HEK293T (cell line): ENCODE measurements at regions not wholly inside any gene's neighbourhood (a gene's known extent, or its start where the extent isn't known, plus 50 kb on each side); places are given as distances from the start of the nearest gene placed in this dataset.

ENCODE experiments used
- CTCF ChIA-PET: fragments of 350-600 bp; formaldehyde crosslinking; extraction: SDS; loops from one replicate; lab custom pipeline; 2021; ENCODE audit warnings: antibody characterized with exemption, inconsistent platforms; lab: Yijun Ruan, JAX
- POLR2A ChIA-PET: fragments of 350-600 bp; formaldehyde crosslinking; extraction: SDS; loops from one replicate; lab custom pipeline; 2020; ENCODE audit warnings: antibody characterized with exemption, inconsistent platforms; lab: Yijun Ruan, JAX
- DNase-seq: peaks from one replicate; pipeline ENCODE4 v3.0.0; 2012; ENCODE audit warnings: mixed read lengths; ENCODE audit errors: extremely low spot score
- ARNT ChIP-seq: fragments of 450-650 bp; IDR thresholded peaks from 2 replicates; pipeline ENCODE4 v1.6.1; 2017; ENCODE audit warnings: mild to moderate bottlenecking
- BHLHE40 ChIP-seq: fragments of 450-650 bp; IDR thresholded peaks from 2 replicates; pipeline ENCODE4 v1.6.1; 2016; ENCODE audit warnings: mild to moderate bottlenecking, moderate library complexity, borderline replicate concordance
- CTBP1 ChIP-seq: fragments of 450-650 bp; IDR thresholded peaks from 2 replicates; pipeline ENCODE4 v1.6.1; 2016; ENCODE audit warnings: borderline replicate concordance
- ELF4 ChIP-seq: fragments of 450-650 bp; IDR thresholded peaks from 2 replicates; pipeline ENCODE4 v1.6.1; 2017; ENCODE audit warnings: antibody characterized with exemption
- FOXA1 ChIP-seq: fragments of 450-650 bp; IDR thresholded peaks from 2 replicates; pipeline ENCODE4 v1.6.1; 2016; ENCODE audit warnings: mild to moderate bottlenecking
- FOXK2 ChIP-seq: fragments of 450-650 bp; IDR thresholded peaks from 2 replicates; pipeline ENCODE4 v1.6.1; 2016; ENCODE audit warnings: mild to moderate bottlenecking
- FOXM1 ChIP-seq: fragments of 450-650 bp; IDR thresholded peaks from 2 replicates; pipeline ENCODE4 v1.6.1; 2017; ENCODE audit warnings: mild to moderate bottlenecking, borderline replicate concordance
- HDGF ChIP-seq: fragments of 450-650 bp; IDR thresholded peaks from 2 replicates; pipeline ENCODE4 v1.6.1; 2017; ENCODE audit warnings: antibody characterized with exemption, borderline replicate concordance
- L3MBTL2 ChIP-seq: fragments of 450-650 bp; conservative IDR thresholded peaks from 2 replicates; pipeline ENCODE4 v1.6.1; 2016; ENCODE audit warnings: mild to moderate bottlenecking
- LEF1 ChIP-seq: fragments of 450-650 bp; IDR thresholded peaks from 2 replicates; pipeline ENCODE4 v1.6.1; 2017; ENCODE audit warnings: mild to moderate bottlenecking, borderline replicate concordance
- NFRKB ChIP-seq: fragments of 450-650 bp; IDR thresholded peaks from 2 replicates; pipeline ENCODE4 v1.6.1; 2016; ENCODE audit warnings: mild to moderate bottlenecking, moderate library complexity
- PKNOX1 ChIP-seq: fragments of 450-650 bp; IDR thresholded peaks from 2 replicates; pipeline ENCODE4 v1.6.1; 2016
- SP1 ChIP-seq: fragments of 450-650 bp; IDR thresholded peaks from 2 replicates; pipeline ENCODE4 v1.6.1; 2017
- SUZ12 ChIP-seq: fragments of 450-650 bp; IDR thresholded peaks from 2 replicates; pipeline ENCODE4 v1.6.1; 2016; ENCODE audit warnings: mild to moderate bottlenecking
- TARDBP ChIP-seq: fragments of 450-650 bp; IDR thresholded peaks from 2 replicates; pipeline ENCODE4 v1.6.1; 2016
- ZNF384 ChIP-seq: fragments of 450-650 bp; IDR thresholded peaks from 2 replicates; pipeline ENCODE4 v1.6.1; 2016

DNA sequence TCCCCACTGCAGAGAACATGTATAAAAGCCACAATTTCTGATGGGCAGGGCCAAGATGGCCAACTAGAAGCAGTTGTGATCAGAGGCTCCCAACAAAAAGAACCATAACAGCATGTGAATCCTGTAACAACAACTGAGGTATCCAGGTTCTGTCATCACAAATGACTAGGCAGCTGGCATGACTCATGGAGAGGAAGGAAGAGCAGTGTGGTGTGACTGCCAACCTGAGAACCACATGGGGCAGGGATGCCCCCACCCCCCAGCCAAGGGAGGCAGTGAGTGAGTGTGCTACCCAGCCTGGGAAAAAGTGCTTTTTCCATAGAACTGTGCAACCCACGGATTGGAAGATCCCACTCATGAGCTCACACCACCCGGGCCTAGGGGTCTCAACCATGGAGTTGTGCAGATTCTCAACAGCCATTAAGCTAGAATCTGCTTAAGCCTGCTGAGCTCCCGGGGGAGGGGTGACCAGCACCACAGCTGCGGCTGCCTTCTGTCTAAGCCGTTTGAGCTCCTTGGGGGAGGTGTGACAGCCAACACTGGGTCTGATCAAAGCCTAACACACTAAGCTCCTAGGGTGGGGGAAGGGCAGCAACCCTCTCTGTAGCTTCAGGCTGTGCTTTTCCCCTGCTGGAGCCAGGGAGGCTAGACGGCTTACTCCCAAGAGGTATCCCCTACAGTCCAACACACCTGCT, 80.1 kb upstream of the DMAC1 start:
- POLR2A ChIA-PET: no interaction called here
- DNase-seq: no peak

GRCh38 chr9:7871977-7872730, 72.6 kb upstream of the DMAC1 start:
- no peak for DNase-seq
- POLR2A ChIA-PET: no interaction called here
- CTCF ChIA-PET: no interaction called here
- TF ChIP-seq BHLHE40 (no peak), LEF1 (no peak), ELF4 (no peak), ZNF384 (no peak), CTBP1 (no peak), FOXK2 (no peak), ARNT (no peak), FOXA1 (no peak), HDGF (no peak), NFRKB (no peak), FOXM1 (no peak), L3MBTL2 (no peak), SP1 (no peak), SUZ12 (no peak), PKNOX1 (no peak)

More for the DNA sequence above, 80.1 kb upstream of the DMAC1 start:
- TF ChIP-seq BHLHE40 (no peak), FOXA1 (no peak)
- CTCF ChIA-PET: no interaction called here

GRCh38 chr9:7869340-7869739, 69.8 kb upstream of the DMAC1 start:
- ChIA-PET CTCF (interaction anchor here (0.6 kb wide), 1 partner anchor 716 kb away, joined by 3 read pairs; no protein-coding TSS in a partner anchor), POLR2A (no interaction called here)
- DNase-seq: no peak
- TF ChIP-seq CTBP1 (no peak), NFRKB (no peak), FOXM1 (no peak)

- ChIA-PET CTCF (no interaction called here), POLR2A (no interaction called here)
- DNase-seq: no peak
- TF ChIP-seq FOXA1 (no peak), HDGF (no peak), TARDBP (no peak), NFRKB (no peak), FOXK2 (no peak), CTBP1 (no peak), LEF1 (no peak), PKNOX1 (no peak), ELF4 (no peak), SUZ12 (no peak), FOXM1 (no peak), ZNF384 (no peak), L3MBTL2 (no peak), SP1 (no peak), BHLHE40 (no peak), ARNT (no peak)
Observed at GRCh38 chr9:7862170-7862569, 62.6 kb upstream of the DMAC1 start.

- no peak for DNase-seq
- POLR2A ChIA-PET: no interaction called here
- CTCF ChIA-PET: no interaction called here
- no peak for TF ChIP-seq ZNF384
- TF ChIP-seq CTBP1: no peak
- TF ChIP-seq ELF4: no peak
- TF ChIP-seq PKNOX1: no peak
- no peak for TF ChIP-seq TARDBP
- TF ChIP-seq ARNT: no peak
- TF ChIP-seq NFRKB: no peak
- TF ChIP-seq BHLHE40: no peak
- no peak for TF ChIP-seq SUZ12
- TF ChIP-seq L3MBTL2: no peak
- TF ChIP-seq HDGF: no peak
- no peak for TF ChIP-seq SP1
- no peak for TF ChIP-seq LEF1
- no peak for TF ChIP-seq FOXM1
- TF ChIP-seq FOXK2: no peak
- no peak for TF ChIP-seq FOXA1
Observed at GRCh38 chr9:7861086-7861485, 61.5 kb upstream of the DMAC1 start.

GRCh38 chr9:7860335-7860709, 60.7 kb upstream of the DMAC1 start:
- TF ChIP-seq PKNOX1 (no peak), NFRKB (no peak), ELF4 (no peak), BHLHE40 (no peak), FOXK2 (no peak), HDGF (no peak), SP1 (no peak), FOXM1 (no peak), TARDBP (no peak), FOXA1 (no peak), LEF1 (no peak), CTBP1 (no peak), L3MBTL2 (no peak), ARNT (no peak), SUZ12 (no peak), ZNF384 (no peak)
- ChIA-PET CTCF (no interaction called here), POLR2A (no interaction called here)
- DNase-seq: no peak
